SU-DHL-6 (cell line): ENCODE measurements at regions not wholly inside any gene's neighbourhood (a gene's known extent, or its start where the extent isn't known, plus 50 kb on each side); places are given as distances from the start of the nearest gene placed in this dataset.

Experiments used
- CTCF ChIP-seq: fragments of 200-600 bp; sonication (generic); IDR thresholded peaks from one replicate; pipeline ENCODE4 v1.5.1; 2017; ENCODE audit warnings: antibody characterized with exemption, mild to moderate bottlenecking, low read length, moderate library complexity; ENCODE audit not compliant: insufficient read depth, poor library complexity, severe bottlenecking
- EZH2phosphoT487 ChIP-seq: fragments of 200-600 bp; sonication (generic), shearing (Covaris generic); conservative IDR thresholded peaks from 2 replicates; pipeline ENCODE4 v1.6.1; 2018; ENCODE audit warnings: mild to moderate bottlenecking, antibody characterized with exemption, low read length, moderate library complexity, mixed read lengths

DNA sequence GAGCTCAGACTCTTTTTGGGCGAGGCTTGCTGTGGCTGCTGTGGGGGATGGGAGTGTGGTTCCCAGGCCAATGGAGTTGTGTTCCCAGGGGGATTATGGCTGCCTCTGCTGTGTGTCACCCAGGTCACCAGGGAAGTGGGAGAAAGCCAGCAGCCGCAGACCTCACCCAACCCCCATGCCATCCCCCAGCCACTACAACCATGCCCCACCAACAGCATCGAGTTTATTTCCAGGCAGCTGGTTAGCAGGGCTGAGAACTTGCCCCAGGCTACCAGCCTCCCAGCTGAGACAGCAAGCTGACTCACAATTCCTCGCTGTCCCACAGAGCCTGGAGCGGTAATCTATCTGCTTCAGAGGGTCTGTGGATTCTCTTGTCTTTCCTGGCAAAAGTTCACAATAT lies 331.7 kb downstream of the FRK start:
- TF ChIP-seq CTCF = no peak
- no peak for TF ChIP-seq EZH2phosphoT487
